GM21786 (cell line): ENCODE measurements at regions not wholly inside any gene's neighbourhood (a gene's known extent, or its start where the extent isn't known, plus 50 kb on each side); places are given as distances from the start of the nearest gene placed in this dataset.

Source experiments
- ATAC-seq: cut with Tn5 transposase; IDR thresholded peaks from one replicate; pipeline ENCODE4 v1.9.1; 2021; ENCODE audit not compliant: unreplicated experiment

DNA sequence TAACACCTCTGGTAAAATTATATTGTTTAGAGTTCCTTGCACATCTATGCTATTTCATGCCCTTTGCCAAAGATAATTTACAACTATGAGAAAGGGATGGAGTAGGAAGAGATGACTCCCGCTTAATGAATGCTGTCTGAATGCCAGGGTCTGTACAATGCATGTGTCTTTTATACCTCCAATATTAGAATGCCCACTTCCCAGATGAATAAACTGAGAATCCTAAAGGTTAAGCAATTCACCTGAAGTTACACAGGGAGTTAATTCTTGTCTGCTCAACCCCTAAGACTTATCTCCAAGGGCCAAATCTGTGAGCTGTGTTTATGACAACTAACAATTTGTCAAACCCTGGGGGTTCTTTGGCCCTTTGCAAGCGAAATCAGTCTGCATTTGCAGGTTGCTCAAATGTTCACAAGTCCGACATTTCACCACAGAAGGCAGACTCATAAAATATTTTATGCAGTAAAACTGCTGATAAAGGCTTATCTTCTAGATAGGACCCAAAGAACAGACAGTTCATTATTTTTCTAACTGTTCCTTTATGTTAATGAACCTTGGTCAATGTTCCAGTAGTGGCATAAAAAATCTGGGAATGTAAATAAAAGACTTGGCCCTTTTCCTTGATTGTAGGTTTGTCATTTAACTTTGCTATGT, 50.2 kb upstream of the ATP1A1 start:
- no peak for ATAC-seq
